Skeletal muscle satellite cell (primary cell): ENCODE measurements at regions not wholly inside any gene's neighbourhood (a gene's known extent, or its start where the extent isn't known, plus 50 kb on each side); places are given as distances from the start of the nearest gene placed in this dataset.

Experiments used
- H3K27me3 ChIP-seq: 2 replicates; pipeline ENCODE4 v1.7.0; 2013; ENCODE audit warnings: low read length; ENCODE audit not compliant: control insufficient read depth, insufficient read depth
- H3K36me3 ChIP-seq: 2 replicates; pipeline ENCODE4 v1.7.0; 2013; ENCODE audit warnings: mild to moderate bottlenecking, control low read depth, low read length; ENCODE audit not compliant: insufficient read depth
- H3K4me1 ChIP-seq: 2 replicates; pipeline ENCODE4 v1.7.0; 2013; ENCODE audit warnings: low read length; ENCODE audit not compliant: control insufficient read depth, insufficient read depth
- H3K4me2 ChIP-seq: 2 replicates; pipeline ENCODE4 v1.7.0; 2013; ENCODE audit warnings: mild to moderate bottlenecking, low read length
- H3K4me3 ChIP-seq: 2 replicates; pipeline ENCODE4 v1.7.0; 2013; ENCODE audit warnings: low read length
- H3K9ac ChIP-seq: 2 replicates; pipeline ENCODE4 v1.7.0; 2013; ENCODE audit warnings: mild to moderate bottlenecking, low read depth, low read length, moderate library complexity
- H3K9me3 ChIP-seq: replicated peaks from 2 replicates; pipeline ENCODE4 v1.7.0; 2013; ENCODE audit warnings: mild to moderate bottlenecking, control low read depth, low read length

DNA sequence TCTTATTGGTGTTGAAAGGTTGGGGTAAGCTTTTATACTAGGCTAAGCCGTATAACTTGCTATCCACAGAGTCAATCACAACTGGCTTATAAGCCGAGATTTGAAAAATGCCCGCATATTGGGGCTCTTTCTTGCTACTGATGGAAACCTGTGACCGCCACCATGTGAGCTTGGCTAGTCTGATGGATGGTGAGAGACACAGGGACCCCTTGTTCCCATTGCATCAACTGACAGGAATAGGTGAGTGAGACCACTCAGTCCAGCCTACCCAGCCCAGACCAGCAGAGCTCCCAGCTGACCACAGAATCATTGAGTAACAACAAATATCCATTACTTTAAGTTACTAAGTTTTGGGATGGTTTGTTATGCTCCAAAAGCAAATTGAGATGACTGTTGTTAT, 676.4 kb upstream of the HS6ST1 start:
- no peaks in the 10 kb centered on the region for H3K36me3 ChIP-seq
- no peaks in the 10 kb centered on the region for H3K4me1 ChIP-seq

DNA sequence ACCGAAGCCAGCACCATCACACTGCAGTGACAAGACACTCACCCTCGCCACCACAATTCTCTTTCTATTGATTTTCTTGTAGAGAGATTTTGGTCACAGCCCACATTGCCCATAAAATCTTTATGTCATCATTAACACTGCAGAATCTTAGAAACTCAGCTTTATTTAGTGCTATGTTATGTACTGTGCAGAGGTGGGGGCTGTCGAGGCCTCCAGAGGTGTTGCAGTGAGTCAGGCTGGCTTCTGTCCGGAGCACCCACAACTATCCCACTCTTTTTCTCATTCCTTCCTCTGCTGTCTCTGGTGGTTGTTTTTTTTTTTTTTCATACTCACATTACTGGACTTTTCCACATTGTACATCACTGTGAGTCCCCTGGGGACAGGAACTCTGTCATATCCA, 677.4 kb upstream of the HS6ST1 start:
- Histone ChIP-seq H3K4me2 (no peak overlapping the region), H3K9ac (no peak overlapping the region), H3K9me3 (peaks cover 20% of the 10 kb centered on the region), H3K27me3 (no peaks in the 10 kb centered on the region), H3K4me1 (no peaks in the 10 kb centered on the region), H3K4me3 (no peak overlapping the region), H3K36me3 (no peaks in the 10 kb centered on the region)

More for the DNA sequence above, 676.4 kb upstream of the HS6ST1 start:
- no peak overlapping the region for H3K9ac ChIP-seq
- H3K9me3 ChIP-seq, result peaks cover 20% of the 10 kb centered on the region
- no peak overlapping the region for H3K4me3 ChIP-seq
- H3K4me2 ChIP-seq, result no peak overlapping the region
- no peaks in the 10 kb centered on the region for H3K27me3 ChIP-seq

DNA sequence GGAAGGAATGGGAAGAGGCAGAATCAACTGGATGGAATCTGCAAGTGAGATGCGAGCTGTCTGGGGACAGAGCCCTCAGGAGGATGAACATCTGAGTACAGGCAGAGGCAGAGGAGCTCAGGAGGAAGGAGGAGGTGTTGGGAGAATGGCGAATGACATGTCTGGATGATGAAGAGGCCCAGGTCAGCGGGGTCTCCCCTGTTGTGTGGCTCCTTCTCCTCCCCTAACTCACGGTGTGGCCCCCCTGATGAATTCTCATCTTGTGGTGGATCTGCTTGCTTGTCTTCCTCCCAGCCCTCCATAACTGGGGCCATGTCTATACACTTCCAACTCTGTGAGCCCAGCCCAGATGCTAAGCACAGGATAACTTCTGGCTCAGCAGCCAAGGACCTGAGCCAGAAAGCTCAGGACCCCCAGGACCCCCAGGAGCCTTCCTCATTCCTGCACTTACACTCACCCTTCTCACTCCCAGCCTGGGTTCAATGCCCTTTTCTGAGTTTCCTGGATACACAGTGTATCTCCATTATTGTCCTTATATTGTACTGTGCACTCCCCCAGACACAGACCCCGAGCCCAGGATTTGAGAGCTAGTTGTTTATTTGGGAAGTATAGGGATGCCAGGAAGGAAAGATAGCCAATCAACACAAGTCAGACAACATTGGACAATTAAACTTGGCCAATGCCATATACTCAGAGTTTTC, 678.6 kb upstream of the HS6ST1 start:
- peaks cover 23% of the 10 kb centered on the region for H3K9me3 ChIP-seq
- no peak overlapping the region for H3K9ac ChIP-seq
- H3K27me3 ChIP-seq, result no peaks in the 10 kb centered on the region
- no peak overlapping the region for H3K4me2 ChIP-seq
- H3K4me1 ChIP-seq, result no peaks in the 10 kb centered on the region
- no peak overlapping the region for H3K4me3 ChIP-seq
- no peaks in the 10 kb centered on the region for H3K36me3 ChIP-seq

DNA sequence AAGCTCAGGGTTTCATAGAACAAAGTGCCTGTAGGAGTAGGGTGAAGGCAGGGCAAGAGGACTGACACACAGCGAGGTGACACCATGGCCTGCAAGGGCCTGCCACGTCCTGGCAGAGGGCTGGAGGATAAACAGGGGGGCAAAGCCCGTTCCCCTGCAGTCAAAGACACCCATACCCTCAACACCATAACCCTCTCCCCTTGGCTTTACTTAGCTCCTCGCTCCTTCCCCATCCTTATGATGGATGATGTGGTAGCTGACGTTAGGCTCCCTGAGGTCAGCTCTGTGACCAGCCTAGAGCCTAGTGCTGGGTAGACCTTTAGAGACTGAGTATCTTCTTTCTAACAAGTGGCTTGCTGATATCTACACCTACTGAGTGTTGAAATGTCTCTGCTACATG, 683.3 kb upstream of the HS6ST1 start:
- H3K9me3 ChIP-seq, result peaks cover 15% of the 10 kb centered on the region
- no peak overlapping the region for H3K4me3 ChIP-seq
- H3K27me3 ChIP-seq, result no peaks in the 10 kb centered on the region
- no peak overlapping the region for H3K4me2 ChIP-seq
- H3K36me3 ChIP-seq, result no peaks in the 10 kb centered on the region
- H3K9ac ChIP-seq, result no peak overlapping the region
- no peaks in the 10 kb centered on the region for H3K4me1 ChIP-seq

DNA sequence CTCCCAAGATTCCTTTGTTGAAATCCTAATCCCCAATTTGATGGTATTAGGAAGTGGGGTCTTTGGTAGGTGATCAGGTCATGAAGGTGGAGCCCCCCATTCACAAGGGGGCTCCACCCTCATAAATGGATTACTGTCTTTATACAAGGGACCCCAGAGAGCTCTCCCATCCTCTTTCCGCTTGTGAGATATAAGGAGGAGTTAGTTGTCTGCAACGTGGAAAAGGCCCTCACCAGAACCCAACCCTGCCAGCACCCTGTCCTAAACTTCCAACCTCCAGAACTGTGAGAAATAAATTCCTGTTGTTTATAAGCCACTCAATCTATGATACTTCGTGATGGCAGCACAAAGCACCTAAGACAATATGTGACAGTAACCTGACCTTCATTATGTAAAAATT, 684.1 kb upstream of the HS6ST1 start:
- H3K36me3 ChIP-seq, result no peaks in the 10 kb centered on the region
- H3K4me2 ChIP-seq, result no peak overlapping the region
- H3K4me3 ChIP-seq, result no peak overlapping the region
- H3K9ac ChIP-seq, result no peak overlapping the region
- H3K27me3 ChIP-seq, result no peaks in the 10 kb centered on the region
- H3K9me3 ChIP-seq, result peaks cover 18% of the 10 kb centered on the region
- H3K4me1 ChIP-seq, result no peaks in the 10 kb centered on the region

DNA sequence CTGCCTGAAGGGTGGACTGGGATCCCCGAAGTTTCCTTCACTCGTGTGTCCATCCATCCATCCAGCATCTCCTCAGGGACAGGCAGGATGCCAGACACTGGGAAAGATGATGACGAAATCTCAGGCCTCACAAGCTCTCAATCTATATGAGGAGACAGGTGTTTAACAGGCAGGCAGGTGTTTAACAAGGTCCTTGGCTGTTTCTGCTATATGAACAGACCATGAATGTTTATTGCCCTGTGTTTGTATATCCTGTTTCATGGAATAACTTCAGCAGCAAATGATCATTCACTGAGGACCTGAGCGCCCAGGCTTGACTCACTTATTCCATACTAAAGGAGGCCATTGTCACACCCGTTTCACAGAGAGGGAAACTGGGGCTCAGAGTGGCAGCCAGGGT, 685.8 kb upstream of the HS6ST1 start:
- Histone ChIP-seq H3K4me2 (no peak overlapping the region), H3K9ac (no peak overlapping the region), H3K4me3 (no peak overlapping the region), H3K9me3 (peaks cover 21% of the 10 kb centered on the region), H3K27me3 (no peaks in the 10 kb centered on the region), H3K4me1 (no peaks in the 10 kb centered on the region), H3K36me3 (no peaks in the 10 kb centered on the region)

DNA sequence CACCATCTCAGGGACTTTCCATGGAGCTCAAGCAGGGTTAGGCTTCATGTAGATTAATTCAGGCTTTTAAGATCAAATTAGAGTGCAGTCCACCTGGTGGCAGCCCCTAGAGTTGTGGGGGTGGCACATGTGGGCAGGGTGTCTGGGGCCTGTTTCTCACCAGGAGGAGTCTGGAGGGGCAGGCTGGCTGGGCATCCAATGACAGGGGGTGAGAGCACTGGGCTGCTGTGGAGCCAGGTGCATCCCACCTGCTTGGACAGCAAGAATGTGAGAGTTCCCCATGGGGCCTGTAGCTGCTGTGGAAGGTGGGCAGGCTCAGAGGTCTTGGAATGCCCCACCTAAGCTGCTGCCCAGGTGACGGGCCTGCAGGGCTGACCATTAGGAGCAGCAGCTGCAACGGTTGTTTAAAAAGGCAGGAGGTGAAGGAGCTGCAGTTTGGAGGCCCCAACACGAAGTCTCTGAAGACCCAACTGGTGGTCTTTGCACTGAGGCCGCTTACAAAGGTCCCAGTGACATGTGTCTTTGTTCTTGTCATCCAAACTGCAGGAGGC, 686.3 kb upstream of the HS6ST1 start:
- Histone ChIP-seq H3K4me3 (no peak overlapping the region), H3K27me3 (no peaks in the 10 kb centered on the region), H3K4me1 (no peaks in the 10 kb centered on the region), H3K4me2 (no peak overlapping the region), H3K9ac (no peak overlapping the region), H3K9me3 (peaks cover 22% of the 10 kb centered on the region), H3K36me3 (no peaks in the 10 kb centered on the region)

DNA sequence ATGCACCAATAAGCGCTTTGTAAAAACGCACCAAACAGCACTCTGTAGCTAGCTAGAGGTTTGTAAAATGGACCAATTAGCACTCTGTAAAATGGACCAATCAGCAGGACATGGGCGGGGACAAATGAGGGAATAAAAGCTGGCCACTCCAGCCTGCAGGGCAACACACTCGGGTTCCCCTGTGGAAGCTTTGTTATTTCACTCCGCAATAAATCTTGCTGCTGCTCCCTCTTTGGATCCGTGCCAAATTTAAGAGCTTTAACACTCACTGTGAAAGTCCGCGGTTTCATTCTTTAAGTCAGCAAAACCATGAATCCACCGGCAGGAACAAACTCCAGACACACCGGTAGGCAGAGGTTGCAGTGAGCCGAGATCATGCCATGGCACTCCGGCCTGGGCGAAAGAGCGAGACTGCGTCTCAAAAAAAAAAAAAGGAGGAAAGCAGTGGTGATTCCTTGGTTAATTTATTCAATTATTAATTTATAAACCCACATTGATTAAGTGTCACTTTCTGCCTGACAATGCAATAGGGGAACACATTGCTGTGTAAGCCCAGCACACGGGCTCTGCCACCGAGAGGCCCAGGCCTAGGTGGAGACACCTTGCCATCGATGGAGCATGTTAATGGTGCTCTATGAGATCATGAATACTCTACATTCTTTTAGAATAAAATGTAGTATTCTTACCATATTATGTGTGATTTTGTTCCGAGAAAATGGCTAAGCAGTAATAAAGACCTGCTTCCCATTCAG, 687.6 kb upstream of the HS6ST1 start:
- H3K36me3 ChIP-seq, result no peaks in the 10 kb centered on the region
- no peak overlapping the region for H3K9ac ChIP-seq
- H3K4me3 ChIP-seq, result no peak overlapping the region
- H3K4me1 ChIP-seq, result no peaks in the 10 kb centered on the region
- H3K4me2 ChIP-seq, result no peak overlapping the region
- H3K9me3 ChIP-seq, result peaks cover 22% of the 10 kb centered on the region
- H3K27me3 ChIP-seq, result no peaks in the 10 kb centered on the region

DNA sequence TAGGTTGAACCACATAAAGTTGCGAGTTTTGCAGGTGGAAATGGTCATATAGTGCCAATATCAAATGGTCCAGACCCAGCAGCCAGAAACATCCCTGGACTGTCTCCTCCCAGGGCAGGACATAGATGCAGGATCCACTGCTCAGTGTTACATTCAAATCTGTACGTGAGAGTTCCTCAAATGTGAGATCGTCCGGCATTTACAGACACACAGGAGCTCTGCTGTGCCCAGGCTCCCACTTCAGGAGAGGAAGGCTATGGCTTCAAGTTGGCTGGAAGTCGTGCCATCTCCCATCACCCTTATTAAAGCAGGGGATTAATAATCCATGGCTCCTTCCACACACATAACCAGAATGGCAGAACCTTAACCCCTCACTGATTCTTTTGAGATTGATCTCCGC, 688.2 kb upstream of the HS6ST1 start:
- H3K4me2 ChIP-seq, result no peak overlapping the region
- no peak overlapping the region for H3K9ac ChIP-seq
- H3K27me3 ChIP-seq, result no peaks in the 10 kb centered on the region
- peaks cover 20% of the 10 kb centered on the region for H3K9me3 ChIP-seq
- no peak overlapping the region for H3K4me3 ChIP-seq
- H3K36me3 ChIP-seq, result no peaks in the 10 kb centered on the region
- H3K4me1 ChIP-seq, result no peaks in the 10 kb centered on the region

DNA sequence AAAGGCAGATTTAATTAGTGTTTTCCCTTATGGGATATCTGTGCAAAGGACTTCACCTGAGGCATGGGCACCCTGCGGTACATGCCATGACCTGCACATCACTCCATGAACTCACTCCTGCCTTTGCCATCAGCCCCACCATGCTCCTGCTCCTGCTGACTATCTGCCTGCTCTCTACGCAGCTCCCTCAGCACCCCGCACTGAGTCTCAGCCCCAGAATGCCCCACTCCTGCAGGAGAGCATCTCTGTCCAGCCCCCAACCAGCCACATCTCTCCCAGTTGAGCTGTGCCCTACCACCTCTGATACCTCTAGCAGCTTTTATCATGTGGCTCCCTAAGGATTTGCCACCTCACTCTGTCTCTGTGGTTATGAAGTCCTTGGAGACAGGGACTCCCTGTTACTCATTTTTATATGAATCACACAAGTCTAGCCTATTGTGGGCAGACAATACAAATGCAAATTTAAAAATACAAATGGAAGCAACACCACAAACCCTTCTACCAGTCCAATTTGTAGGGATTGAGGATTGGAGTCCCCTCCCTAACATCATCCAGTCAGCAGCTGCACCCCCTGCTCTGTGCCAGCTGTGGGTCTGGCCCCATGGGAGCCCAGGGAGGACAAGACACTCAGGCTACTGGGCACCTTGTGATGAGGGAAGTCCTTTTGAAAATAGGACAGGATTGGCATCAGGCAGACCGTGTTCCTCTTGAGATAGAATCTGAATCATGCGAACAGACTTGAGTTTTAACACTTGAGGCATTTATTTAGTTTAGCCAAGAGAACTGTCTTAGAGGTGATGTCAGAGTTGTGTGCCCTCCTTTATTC, 689.6 kb upstream of the HS6ST1 start:
- Histone ChIP-seq H3K36me3 (no peaks in the 10 kb centered on the region), H3K9me3 (peaks cover 18% of the 10 kb centered on the region), H3K4me2 (no peak overlapping the region), H3K27me3 (no peaks in the 10 kb centered on the region), H3K4me3 (no peak overlapping the region), H3K9ac (no peak overlapping the region), H3K4me1 (no peaks in the 10 kb centered on the region)

DNA sequence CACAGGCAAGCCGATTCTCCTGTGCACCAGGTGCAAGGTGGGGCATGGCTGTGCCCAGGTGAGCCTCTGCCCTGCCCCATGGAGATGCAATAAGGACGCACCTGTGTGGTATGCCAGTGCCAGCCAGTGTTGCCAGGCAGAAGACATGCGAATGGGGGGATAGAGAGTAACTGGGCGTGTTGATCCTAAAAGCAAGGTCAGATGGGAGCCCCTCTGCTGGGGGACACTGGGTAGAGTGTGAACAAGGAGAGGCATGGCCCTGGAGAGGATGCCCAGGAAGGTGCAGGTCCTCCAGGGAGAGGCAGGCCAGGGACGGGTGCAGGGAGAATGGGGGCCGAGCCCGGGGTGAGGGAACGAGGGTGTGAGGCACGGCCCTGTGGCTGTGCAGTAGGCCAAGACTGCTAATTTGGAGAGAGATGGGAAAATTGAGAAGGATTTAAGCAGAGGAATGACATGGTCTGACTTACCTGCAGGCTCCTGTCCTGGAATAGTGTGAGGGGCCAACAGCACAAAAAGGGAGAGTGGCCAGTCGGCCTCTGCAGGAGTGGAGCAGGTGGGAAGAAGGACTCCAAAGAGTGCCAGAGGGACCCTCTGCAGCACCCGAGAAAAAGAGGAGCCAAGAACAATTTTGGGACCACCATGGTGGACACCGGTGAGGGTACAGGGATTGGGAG, 690.4 kb upstream of the HS6ST1 start:
- H3K9ac ChIP-seq, result no peak overlapping the region
- no peak overlapping the region for H3K4me3 ChIP-seq
- no peaks in the 10 kb centered on the region for H3K27me3 ChIP-seq
- H3K9me3 ChIP-seq, result peaks cover 18% of the 10 kb centered on the region
- H3K36me3 ChIP-seq, result no peaks in the 10 kb centered on the region
- no peaks in the 10 kb centered on the region for H3K4me1 ChIP-seq
- H3K4me2 ChIP-seq, result no peak overlapping the region
